Muscle layer of duodenum (tissue), 2 donors: ENCODE measurements at regions not wholly inside any gene's neighbourhood (a gene's known extent, or its start where the extent isn't known, plus 50 kb on each side); places are given as distances from the start of the nearest gene placed in this dataset.

Experiments
- H3K27ac ChIP-seq: one replicate; pipeline ENCODE4 v1.7.0; 2013; ENCODE audit warnings: mild to moderate bottlenecking, low read length
- H3K27me3 ChIP-seq: one replicate; pipeline ENCODE4 v1.7.0; 2013; ENCODE audit warnings: low read depth, mild to moderate bottlenecking, control low read depth, low read length
- H3K36me3 ChIP-seq, 2 donors: one replicate each; pipeline ENCODE4 v1.7.0; 2013; ENCODE audit warnings: low read length in 2 of 2, control low read depth in 1 of 2, mild to moderate bottlenecking in 1 of 2; ENCODE audit not compliant: insufficient read depth in 2 of 2, control insufficient read depth in 1 of 2
- H3K4me1 ChIP-seq, 2 donors: one replicate each; pipeline ENCODE4 v1.7.0; 2013; ENCODE audit warnings: low read length in 2 of 2, mild to moderate bottlenecking in 2 of 2, control low read depth in 1 of 2, moderate library complexity in 1 of 2; ENCODE audit not compliant: insufficient read depth in 2 of 2, control insufficient read depth in 1 of 2
- H3K4me3 ChIP-seq, 2 donors: one replicate each; pipeline ENCODE4 v1.7.0; 2013; ENCODE audit warnings: low read length in 2 of 2, low read depth in 1 of 2, mild to moderate bottlenecking in 1 of 2
- H3K9me3 ChIP-seq, 2 donors: one replicate each; pipeline ENCODE4 v1.7.0; 2013; ENCODE audit warnings: low read length in 2 of 2, control low read depth in 1 of 2, mild to moderate bottlenecking in 1 of 2; ENCODE audit not compliant: control insufficient read depth in 1 of 2
- donor health status: healthy.

GRCh38 chr6:131408811-131409210, 164.2 kb upstream of the ARG1 start:
- H3K4me3 ChIP-seq, result no peak overlapping the region
- H3K9me3 ChIP-seq, result no peaks in the 10 kb centered on the region
- no peaks in the 10 kb centered on the region for H3K36me3 ChIP-seq
- H3K27me3 ChIP-seq, result no peaks in the 10 kb centered on the region
- H3K4me1 ChIP-seq, result no peaks in the 10 kb centered on the region
- H3K27ac ChIP-seq, result no peak overlapping the region

GRCh38 chr6:131410785-131411184, 162.2 kb upstream of the ARG1 start:
- no peak overlapping the region for H3K4me3 ChIP-seq
- no peaks in the 10 kb centered on the region for H3K9me3 ChIP-seq
- no peaks in the 10 kb centered on the region for H3K4me1 ChIP-seq
- no peak overlapping the region for H3K27ac ChIP-seq
- no peaks in the 10 kb centered on the region for H3K36me3 ChIP-seq
- no peaks in the 10 kb centered on the region for H3K27me3 ChIP-seq

- H3K9me3 ChIP-seq, result no peaks in the 10 kb centered on the region
- H3K36me3 ChIP-seq, result no peaks in the 10 kb centered on the region
- H3K27ac ChIP-seq, result no peak overlapping the region
- H3K4me3 ChIP-seq, result no peak overlapping the region
- H3K27me3 ChIP-seq, result no peaks in the 10 kb centered on the region
- no peaks in the 10 kb centered on the region for H3K4me1 ChIP-seq
Observed at GRCh38 chr6:131412960-131413830, 159.8 kb upstream of the ARG1 start.

GRCh38 chr6:131413831-131414191, 159.2 kb upstream of the ARG1 start:
- no peaks in the 10 kb centered on the region for H3K9me3 ChIP-seq
- H3K4me1 ChIP-seq, result no peaks in the 10 kb centered on the region
- no peak overlapping the region for H3K27ac ChIP-seq
- H3K4me3 ChIP-seq, result no peak overlapping the region
- H3K27me3 ChIP-seq, result no peaks in the 10 kb centered on the region
- H3K36me3 ChIP-seq, result no peaks in the 10 kb centered on the region

DNA sequence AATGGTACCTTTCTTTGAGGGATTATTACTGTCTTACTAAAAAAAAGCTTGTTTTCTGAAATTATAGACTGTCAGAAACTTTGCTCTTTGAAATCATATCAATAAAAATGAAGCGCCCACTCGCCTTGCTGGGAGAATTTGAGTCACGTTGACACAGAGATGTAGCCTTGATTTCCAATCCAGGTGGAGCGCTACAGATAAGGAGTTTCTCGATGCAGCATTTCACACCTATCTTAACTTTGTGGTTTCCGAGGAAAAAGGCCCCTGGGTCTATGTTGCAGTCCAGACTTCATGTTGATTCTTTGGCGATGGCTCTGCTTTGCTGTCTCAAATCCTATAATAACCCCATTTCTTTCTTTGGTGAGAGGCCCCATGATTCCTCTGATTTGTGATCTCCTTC, 158.1 kb upstream of the ARG1 start:
- no peak overlapping the region for H3K27ac ChIP-seq
- H3K27me3 ChIP-seq, result no peaks in the 10 kb centered on the region
- no peaks in the 10 kb centered on the region for H3K4me1 ChIP-seq
- H3K9me3 ChIP-seq, result no peaks in the 10 kb centered on the region
- H3K36me3 ChIP-seq, result no peaks in the 10 kb centered on the region
- H3K4me3 ChIP-seq, result no peak overlapping the region

DNA sequence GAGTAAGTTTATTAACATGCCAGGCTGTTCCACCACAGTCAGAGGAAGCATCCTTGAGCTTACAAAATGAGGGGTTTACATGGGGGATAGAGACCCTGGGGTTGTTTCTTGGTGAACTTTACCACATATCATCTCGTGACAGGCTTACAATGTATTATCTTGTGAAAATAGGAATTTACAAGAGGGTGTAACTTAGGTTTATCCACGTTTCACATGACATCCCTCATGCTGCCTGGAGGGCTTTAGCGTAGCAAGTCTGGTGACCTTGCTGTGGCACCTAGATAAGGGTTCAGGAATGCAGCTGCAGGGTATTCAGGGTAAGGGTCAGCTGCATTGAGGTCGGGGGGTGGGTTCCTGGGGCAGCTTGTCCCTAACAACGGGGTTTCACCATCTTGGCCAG, 154.6 kb upstream of the ARG1 start:
- no peaks in the 10 kb centered on the region for H3K36me3 ChIP-seq
- no peaks in the 10 kb centered on the region for H3K4me1 ChIP-seq
- no peak overlapping the region for H3K27ac ChIP-seq
- H3K27me3 ChIP-seq, result no peaks in the 10 kb centered on the region
- no peaks in the 10 kb centered on the region for H3K9me3 ChIP-seq
- no peak overlapping the region for H3K4me3 ChIP-seq

DNA sequence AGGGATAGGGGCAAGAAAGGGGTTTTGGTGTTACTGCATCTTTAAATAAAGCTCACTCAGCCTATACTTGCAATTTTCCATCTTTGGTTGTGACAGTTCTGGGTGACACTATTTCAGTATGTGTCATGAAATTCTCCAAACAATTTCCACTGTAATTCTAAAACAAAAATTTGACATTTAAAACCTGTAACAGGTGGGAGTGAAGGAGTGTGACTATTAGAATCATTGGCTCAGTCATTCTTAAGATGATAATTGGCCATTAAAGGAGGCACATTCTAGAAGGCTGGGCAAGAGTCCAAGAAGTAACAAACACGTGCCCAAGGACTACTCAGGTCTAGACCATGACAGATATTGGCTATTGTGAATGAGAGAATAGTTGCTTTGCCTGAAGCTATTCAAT, 153.3 kb upstream of the ARG1 start:
- Histone ChIP-seq H3K9me3 (no peaks in the 10 kb centered on the region), H3K4me1 (no peaks in the 10 kb centered on the region), H3K36me3 (no peaks in the 10 kb centered on the region)

DNA sequence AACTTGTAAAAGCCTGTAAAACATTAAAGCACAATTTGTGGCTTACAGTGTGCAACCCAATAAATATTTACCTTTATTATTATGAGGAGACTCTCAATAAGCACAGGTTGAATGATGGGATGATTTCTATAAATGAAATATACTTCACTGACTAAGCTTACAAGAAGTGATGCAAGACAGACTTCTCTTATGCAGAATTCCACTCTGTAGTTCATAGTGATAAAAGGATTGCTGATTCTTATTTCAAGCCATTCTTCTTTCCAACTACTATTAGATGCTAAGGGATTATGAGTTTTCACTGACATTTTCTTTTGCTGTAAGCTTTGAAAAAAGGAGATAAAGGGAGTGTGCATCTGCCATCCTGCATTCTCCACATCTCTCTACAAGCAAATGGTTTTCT, 149.0 kb upstream of the ARG1 start:
- Histone ChIP-seq H3K9me3 (peaks cover 0 to 3% of the 10 kb centered on the region in 2 donors), H3K4me3 (no peak overlapping the region), H3K36me3 (no peaks in the 10 kb centered on the region), H3K27me3 (no peaks in the 10 kb centered on the region), H3K27ac (no peak overlapping the region), H3K4me1 (no peaks in the 10 kb centered on the region)

More for the DNA sequence above, 153.3 kb upstream of the ARG1 start:
- Histone ChIP-seq H3K27me3 (no peaks in the 10 kb centered on the region), H3K4me3 (no peak overlapping the region), H3K27ac (no peak overlapping the region)

GRCh38 chr6:131424475-131424874, 148.6 kb upstream of the ARG1 start:
- no peak overlapping the region for H3K27ac ChIP-seq
- H3K4me1 ChIP-seq, result no peaks in the 10 kb centered on the region
- no peak overlapping the region for H3K4me3 ChIP-seq
- no peaks in the 10 kb centered on the region for H3K27me3 ChIP-seq
- H3K9me3 ChIP-seq, result peaks cover 0 to 3% of the 10 kb centered on the region in 2 donors
- H3K36me3 ChIP-seq, result no peaks in the 10 kb centered on the region

GRCh38 chr6:131427434-131428058, 145.5 kb upstream of the ARG1 start:
- no peak overlapping the region for H3K4me3 ChIP-seq

GRCh38 chr6:131430531-131430930, 142.5 kb upstream of the ARG1 start:
- H3K27ac ChIP-seq, result no peak overlapping the region
- no peak overlapping the region for H3K4me3 ChIP-seq
- H3K4me1 ChIP-seq, result no peaks in the 10 kb centered on the region
- H3K9me3 ChIP-seq, result peaks cover 0 to 6% of the 10 kb centered on the region in 2 donors
- H3K36me3 ChIP-seq, result no peaks in the 10 kb centered on the region
- no peaks in the 10 kb centered on the region for H3K27me3 ChIP-seq

More at GRCh38 chr6:131427434-131428058, 145.5 kb upstream of the ARG1 start:
- Histone ChIP-seq H3K36me3 (no peaks in the 10 kb centered on the region), H3K9me3 (peaks cover 0 to 3% of the 10 kb centered on the region in 2 donors), H3K27me3 (no peaks in the 10 kb centered on the region), H3K27ac (no peak overlapping the region), H3K4me1 (no peaks in the 10 kb centered on the region)
